ENCODE measurements at regions not wholly inside any gene's neighbourhood (a gene's known extent, or its start where the extent isn't known, plus 50 kb on each side); places are given as distances from the start of the nearest gene placed in this dataset.

GRCh38 chr3:177287231-177287630 is 89.9 kb upstream of the TBL1XR1 start:
- WGBS = 86% methylated on average over 4 of the region's 4 CpGs
- Histone ChIP-seq H3K4me1 (ENCODE audit: control insufficient read depth in 4 of 4, insufficient read depth in 4 of 4, low read length in 3 of 4) (no peaks in the 10 kb centered on the region), H3K9ac (ENCODE audit: low read depth in 1 of 2, low read length in 2 of 2) (no peak overlapping the region)

More at GRCh38 chr3:177287231-177287630, 89.9 kb upstream of the TBL1XR1 start:
- no peaks in the 10 kb centered on the region for H3K36me3 ChIP-seq (ENCODE audit: control insufficient read depth in 4 of 4, insufficient read depth in 3 of 4, low read depth in 1 of 4, low read length in 3 of 4)
- TF ChIP-seq EGR1 (IDR thresholded peaks at IDR 0.05; ENCODE audit: low read depth in 2 of 2) = no peak
- no peak for TF ChIP-seq ZBTB33 (IDR thresholded peaks at IDR 0.05)
- no peak for TF ChIP-seq FOXA2 (IDR thresholded peaks at IDR 0.05)
- no peak for TF ChIP-seq JUND (IDR thresholded peaks at IDR 0.05)
- no peak for TF ChIP-seq CTCF (IDR thresholded peaks at IDR 0.05; ENCODE audit: low read depth, low read length, missing input control)
- TF ChIP-seq RAD21 (IDR thresholded peaks at IDR 0.05) = no peak
- no peak for TF ChIP-seq NR2F2 (IDR thresholded peaks at IDR 0.05)
- TF ChIP-seq FOXA1 (IDR thresholded peaks at IDR 0.05) = no peak
- no peak for TF ChIP-seq HNF4A (conservative IDR thresholded peaks at IDR 0.05)
- no peak for TF ChIP-seq HNF4G (IDR thresholded peaks at IDR 0.05)
- TF ChIP-seq GABPA (IDR thresholded peaks at IDR 0.05 in 1 of 2, conservative IDR thresholded peaks at IDR 0.05 in 1 of 2) = no peak
- TF ChIP-seq SP1 (IDR thresholded peaks at IDR 0.05) = no peak
- TF ChIP-seq MAX (IDR thresholded peaks at IDR 0.05) = no peak
- TF ChIP-seq TAF1 (conservative IDR thresholded peaks at IDR 0.05) = no peak
- no peak for TF ChIP-seq YY1 (IDR thresholded peaks at IDR 0.05)
- no peak for TF ChIP-seq RXRA (IDR thresholded peaks at IDR 0.05)
- TF ChIP-seq REST (IDR thresholded peaks at IDR 0.05) = no peak
- no peak for TF ChIP-seq ATF3 (IDR thresholded peaks at IDR 0.05)
- no peak overlapping the region for H3K4me3 ChIP-seq (ENCODE audit: low read depth in 1 of 3, low read length in 3 of 3)
- no peak overlapping the region for H3K27ac ChIP-seq (ENCODE audit: low read depth in 1 of 2, low read length in 2 of 2)
- no peak for DNase-seq (ENCODE audit: low spot score)
- no peaks in the 10 kb centered on the region for H3K27me3 ChIP-seq (ENCODE audit: control insufficient read depth in 4 of 4, insufficient read depth in 4 of 4, low read length in 3 of 4)
- no peaks in the 10 kb centered on the region for H3K9me3 ChIP-seq (ENCODE audit: control insufficient read depth in 4 of 4, low read length in 3 of 4)
